Kidney epithelial cell (primary cell): ENCODE measurements at regions not wholly inside any gene's neighbourhood (a gene's known extent, or its start where the extent isn't known, plus 50 kb on each side); places are given as distances from the start of the nearest gene placed in this dataset.

Experiments
- DNase-seq: peaks from one replicate; pipeline ENCODE4 v3.0.0-alpha.2; 2010; ENCODE audit warnings: low read depth
- H3K27me3 ChIP-seq: 2 replicates; pipeline ENCODE4 v1.6.0; 2011; ENCODE audit warnings: low read length; ENCODE audit not compliant: control insufficient read depth, insufficient read depth
- H3K36me3 ChIP-seq: 2 replicates; pipeline ENCODE4 v1.5.1; 2011; ENCODE audit warnings: low read length; ENCODE audit not compliant: control insufficient read depth, insufficient read depth
- H3K4me3 ChIP-seq: 2 replicates; pipeline ENCODE4 v1.5.1; 2011; ENCODE audit warnings: low read depth, mild to moderate bottlenecking, control low read depth, low read length
- TF ChIP-seq, protein P1 (sequence below): IDR thresholded peaks from 2 replicates; pipeline ENCODE4 v1.5.1; 2011; ENCODE audit warnings: mild to moderate bottlenecking, moderate library complexity, low read length, control low read depth, inconsistent platforms; ENCODE audit not compliant: insufficient read depth, poor library complexity, severe bottlenecking

GRCh38 chr10:33760056-33760943 is 425.8 kb upstream of the NRP1 start:
- Histone ChIP-seq H3K27me3 (no peaks in the 10 kb centered on the region), H3K36me3 (no peaks in the 10 kb centered on the region), H3K4me3 (no peak overlapping the region)
- TF ChIP-seq, protein P1, sequence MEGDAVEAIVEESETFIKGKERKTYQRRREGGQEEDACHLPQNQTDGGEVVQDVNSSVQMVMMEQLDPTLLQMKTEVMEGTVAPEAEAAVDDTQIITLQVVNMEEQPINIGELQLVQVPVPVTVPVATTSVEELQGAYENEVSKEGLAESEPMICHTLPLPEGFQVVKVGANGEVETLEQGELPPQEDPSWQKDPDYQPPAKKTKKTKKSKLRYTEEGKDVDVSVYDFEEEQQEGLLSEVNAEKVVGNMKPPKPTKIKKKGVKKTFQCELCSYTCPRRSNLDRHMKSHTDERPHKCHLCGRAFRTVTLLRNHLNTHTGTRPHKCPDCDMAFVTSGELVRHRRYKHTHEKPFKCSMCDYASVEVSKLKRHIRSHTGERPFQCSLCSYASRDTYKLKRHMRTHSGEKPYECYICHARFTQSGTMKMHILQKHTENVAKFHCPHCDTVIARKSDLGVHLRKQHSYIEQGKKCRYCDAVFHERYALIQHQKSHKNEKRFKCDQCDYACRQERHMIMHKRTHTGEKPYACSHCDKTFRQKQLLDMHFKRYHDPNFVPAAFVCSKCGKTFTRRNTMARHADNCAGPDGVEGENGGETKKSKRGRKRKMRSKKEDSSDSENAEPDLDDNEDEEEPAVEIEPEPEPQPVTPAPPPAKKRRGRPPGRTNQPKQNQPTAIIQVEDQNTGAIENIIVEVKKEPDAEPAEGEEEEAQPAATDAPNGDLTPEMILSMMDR, result no peak
- DNase-seq, result no peak

GRCh38 chr10:33759191-33759590 is 424.7 kb upstream of the NRP1 start:
- no peaks in the 10 kb centered on the region for H3K36me3 ChIP-seq
- TF ChIP-seq, protein P1, result no peak
- no peaks in the 10 kb centered on the region for H3K27me3 ChIP-seq
- no peak overlapping the region for H3K4me3 ChIP-seq
- no peak for DNase-seq

DNA sequence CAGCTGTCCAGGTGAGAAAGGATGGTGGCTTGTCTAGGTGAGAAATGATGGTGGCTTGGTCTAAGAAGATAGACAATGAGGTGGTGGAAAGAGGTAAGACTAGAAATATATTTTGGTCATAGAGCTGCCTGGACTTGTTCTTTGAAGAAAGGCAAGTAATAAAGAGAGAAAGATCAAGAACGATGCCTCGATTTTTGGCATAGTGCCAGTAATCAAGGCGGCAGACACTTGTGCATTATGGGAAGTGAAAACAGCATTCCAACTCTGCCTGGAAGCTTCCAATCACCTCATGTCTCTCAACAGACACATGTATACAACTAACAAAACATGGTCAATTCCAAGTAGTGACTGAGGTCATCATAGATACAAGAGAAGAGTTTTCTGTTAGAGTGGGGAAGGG is 423.8 kb upstream of the NRP1 start:
- Histone ChIP-seq H3K4me3 (no peak overlapping the region), H3K27me3 (no peaks in the 10 kb centered on the region), H3K36me3 (no peaks in the 10 kb centered on the region)
- TF ChIP-seq, protein P1, result no peak
- DNase-seq, result no peak

DNA sequence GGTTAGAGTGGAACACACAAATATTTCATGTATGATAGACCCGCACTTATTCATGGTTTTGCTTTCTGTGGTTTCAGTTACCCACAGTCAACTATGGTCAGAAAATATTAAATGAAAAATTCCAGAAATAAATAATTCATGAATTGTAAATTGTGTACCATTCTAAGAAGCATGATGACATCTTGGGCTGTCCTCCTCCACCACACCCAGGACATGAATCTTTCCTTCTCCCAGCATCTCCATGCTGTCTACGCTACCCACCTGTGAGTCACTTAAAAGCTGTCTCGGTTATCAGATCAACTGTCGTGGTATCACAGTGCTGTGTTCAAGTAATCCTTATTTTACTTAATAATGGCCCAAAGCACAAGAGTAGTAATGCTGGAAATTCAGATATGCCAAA is 419.6 kb upstream of the NRP1 start:
- Histone ChIP-seq H3K4me3 (no peak overlapping the region), H3K36me3 (no peaks in the 10 kb centered on the region), H3K27me3 (no peaks in the 10 kb centered on the region)
- no peak for DNase-seq
- TF ChIP-seq, protein P1, result no peak

DNA sequence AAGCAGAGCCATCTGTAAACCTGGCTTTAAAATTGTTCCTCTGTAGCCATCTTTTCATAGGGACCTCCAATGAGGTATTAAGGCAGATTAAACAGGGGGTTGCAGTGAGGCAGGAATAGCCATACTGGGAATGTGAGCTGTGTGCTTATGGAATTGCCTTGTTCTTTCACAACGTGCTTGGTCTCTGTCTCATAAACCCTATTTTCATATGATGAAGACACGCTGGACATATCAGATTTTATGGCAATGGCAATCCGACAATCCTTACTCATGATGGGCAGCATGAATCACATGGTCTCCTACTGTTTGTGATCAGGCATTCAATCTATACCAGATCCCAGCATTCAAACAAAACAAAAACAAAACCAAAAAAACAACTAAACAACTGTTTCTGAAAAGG is 418.9 kb upstream of the NRP1 start:
- no peak for DNase-seq
- no peak overlapping the region for H3K4me3 ChIP-seq
- TF ChIP-seq, protein P1, result no peak
- no peaks in the 10 kb centered on the region for H3K27me3 ChIP-seq
- no peaks in the 10 kb centered on the region for H3K36me3 ChIP-seq

- no peak for DNase-seq
- TF ChIP-seq, protein P1, result no peak
Observed at GRCh38 chr10:33749790-33750189, 415.3 kb upstream of the NRP1 start.

More at GRCh38 chr10:33749790-33750189, 415.3 kb upstream of the NRP1 start:
- Histone ChIP-seq H3K27me3 (no peaks in the 10 kb centered on the region), H3K4me3 (no peak overlapping the region), H3K36me3 (no peaks in the 10 kb centered on the region)
